ENCODE measurements at regions not wholly inside any gene's neighbourhood (a gene's known extent, or its start where the extent isn't known, plus 50 kb on each side); places are given as distances from the start of the nearest gene placed in this dataset.

DNA sequence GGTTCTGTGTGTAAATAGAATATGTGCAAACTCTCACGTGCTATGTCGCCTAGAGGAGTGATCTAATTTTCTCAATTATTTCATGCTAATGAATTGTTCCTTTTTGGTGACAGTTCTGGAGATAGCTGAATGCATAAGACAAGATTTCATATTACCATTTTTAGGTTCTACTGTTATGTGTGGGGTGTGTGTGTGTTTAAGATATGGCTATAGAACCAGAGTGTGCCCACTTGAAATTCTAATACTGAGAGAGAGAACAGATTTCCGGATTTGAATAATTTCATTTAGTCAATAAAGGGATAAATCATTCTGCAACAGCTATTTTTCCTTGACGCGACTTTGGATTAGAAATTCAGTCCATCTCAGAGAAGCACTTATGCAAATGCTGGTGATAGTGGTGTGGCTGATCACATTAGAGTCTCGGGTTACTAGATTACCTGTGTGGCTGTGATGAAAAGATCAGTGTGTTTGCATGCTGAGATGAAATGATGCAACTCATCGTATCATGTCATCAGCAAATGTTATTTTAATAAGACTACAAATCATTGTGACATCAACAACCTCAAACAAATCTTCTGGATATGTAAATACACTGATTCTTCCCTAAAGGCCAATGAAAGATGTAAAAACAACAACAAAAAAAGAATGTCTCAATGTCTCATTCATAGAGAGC, 415.9 kb downstream of the EPHA4 start:
- H3K36me3 ChIP-seq = no peaks in the 10 kb centered on the region
- no peaks in the 10 kb centered on the region for H3K9me3 ChIP-seq
- DNase-seq (ENCODE audit: low spot score in 2 of 2) = no peak
- TF ChIP-seq, protein P1, sequence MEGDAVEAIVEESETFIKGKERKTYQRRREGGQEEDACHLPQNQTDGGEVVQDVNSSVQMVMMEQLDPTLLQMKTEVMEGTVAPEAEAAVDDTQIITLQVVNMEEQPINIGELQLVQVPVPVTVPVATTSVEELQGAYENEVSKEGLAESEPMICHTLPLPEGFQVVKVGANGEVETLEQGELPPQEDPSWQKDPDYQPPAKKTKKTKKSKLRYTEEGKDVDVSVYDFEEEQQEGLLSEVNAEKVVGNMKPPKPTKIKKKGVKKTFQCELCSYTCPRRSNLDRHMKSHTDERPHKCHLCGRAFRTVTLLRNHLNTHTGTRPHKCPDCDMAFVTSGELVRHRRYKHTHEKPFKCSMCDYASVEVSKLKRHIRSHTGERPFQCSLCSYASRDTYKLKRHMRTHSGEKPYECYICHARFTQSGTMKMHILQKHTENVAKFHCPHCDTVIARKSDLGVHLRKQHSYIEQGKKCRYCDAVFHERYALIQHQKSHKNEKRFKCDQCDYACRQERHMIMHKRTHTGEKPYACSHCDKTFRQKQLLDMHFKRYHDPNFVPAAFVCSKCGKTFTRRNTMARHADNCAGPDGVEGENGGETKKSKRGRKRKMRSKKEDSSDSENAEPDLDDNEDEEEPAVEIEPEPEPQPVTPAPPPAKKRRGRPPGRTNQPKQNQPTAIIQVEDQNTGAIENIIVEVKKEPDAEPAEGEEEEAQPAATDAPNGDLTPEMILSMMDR (IDR thresholded peaks at IDR 0.05) = no peak
- TF ChIP-seq POLR2A (IDR thresholded peaks at IDR 0.05) (no peak), POLR2AphosphoS5 (IDR thresholded peaks at IDR 0.05) (no peak)
- no peaks in the 10 kb centered on the region for H3K27me3 ChIP-seq
- H3K4me1 ChIP-seq = no peaks in the 10 kb centered on the region
- intact Hi-C loops (cut with DNase I; ENCODE audit: low total_unique reads) = loop anchor here (5.0 kb wide), 1 partner anchor 534 kb away; no protein-coding TSS in a partner anchor
- H3K27ac ChIP-seq = no peak overlapping the region
- H3K4me3 ChIP-seq = no peak overlapping the region

DNA sequence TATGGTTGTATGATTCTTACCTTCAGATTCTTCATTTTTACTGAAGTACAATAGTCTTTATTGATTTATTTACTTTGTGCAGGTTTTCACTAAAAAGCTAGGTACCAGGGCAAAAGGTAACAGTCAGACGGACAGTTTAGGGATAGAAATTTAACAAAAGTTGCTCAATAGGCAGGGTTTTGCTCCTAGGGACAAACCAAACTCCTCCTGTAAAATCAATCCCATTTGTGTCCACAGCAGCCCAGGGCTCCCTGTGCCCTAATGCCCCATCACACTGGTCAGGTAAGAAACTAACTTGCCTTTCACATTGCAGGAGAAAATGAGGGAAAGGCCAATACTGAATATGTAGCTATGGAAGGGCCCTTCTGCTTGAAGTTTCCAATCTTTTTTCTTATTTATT, 410.9 kb downstream of the EPHA4 start:
- H3K36me3 ChIP-seq = no peaks in the 10 kb centered on the region

DNA sequence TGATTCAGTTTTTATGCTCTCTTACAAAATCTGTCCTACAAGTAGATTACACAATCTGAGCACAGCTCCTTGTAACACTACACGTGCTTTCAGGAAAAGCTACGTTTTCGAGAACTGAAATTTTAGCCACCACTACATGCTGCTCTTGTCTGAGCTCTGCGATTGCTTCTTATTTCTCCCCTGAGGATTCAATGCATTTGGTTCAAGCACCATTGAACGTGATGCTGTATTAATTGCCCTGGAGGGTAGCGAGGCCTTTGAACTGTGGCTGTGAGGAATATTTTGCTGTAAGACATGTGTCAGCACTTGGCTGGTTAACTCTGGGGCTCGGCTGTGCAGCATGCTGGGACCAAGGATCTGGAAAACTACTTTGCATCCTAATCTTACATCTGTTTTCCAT, 405.8 kb downstream of the EPHA4 start:
- Histone ChIP-seq H3K36me3 (no peaks in the 10 kb centered on the region), H3K27ac (no peak overlapping the region), H3K4me1 (no peaks in the 10 kb centered on the region), H3K27me3 (no peaks in the 10 kb centered on the region), H3K4me3 (no peak overlapping the region), H3K9me3 (no peaks in the 10 kb centered on the region)
- intact Hi-C loops (cut with DNase I; ENCODE audit: low total_unique reads) = no loop called here
- DNase-seq (ENCODE audit: low spot score in 2 of 2) = no peak
- TF ChIP-seq POLR2A (IDR thresholded peaks at IDR 0.05) (no peak), POLR2AphosphoS5 (IDR thresholded peaks at IDR 0.05) (no peak)
- TF ChIP-seq, protein P1 (IDR thresholded peaks at IDR 0.05) = no peak

More for the DNA sequence above, 410.9 kb downstream of the EPHA4 start:
- intact Hi-C loops (cut with DNase I; ENCODE audit: low total_unique reads) = no loop called here
- no peak for DNase-seq (ENCODE audit: low spot score in 2 of 2)
- Histone ChIP-seq H3K27me3 (no peaks in the 10 kb centered on the region), H3K27ac (no peak overlapping the region), H3K9me3 (no peaks in the 10 kb centered on the region), H3K4me3 (no peak overlapping the region), H3K4me1 (no peaks in the 10 kb centered on the region)
- TF ChIP-seq POLR2A (IDR thresholded peaks at IDR 0.05) (no peak), POLR2AphosphoS5 (IDR thresholded peaks at IDR 0.05) (no peak)
- TF ChIP-seq, protein P1 (IDR thresholded peaks at IDR 0.05) = no peak

DNA sequence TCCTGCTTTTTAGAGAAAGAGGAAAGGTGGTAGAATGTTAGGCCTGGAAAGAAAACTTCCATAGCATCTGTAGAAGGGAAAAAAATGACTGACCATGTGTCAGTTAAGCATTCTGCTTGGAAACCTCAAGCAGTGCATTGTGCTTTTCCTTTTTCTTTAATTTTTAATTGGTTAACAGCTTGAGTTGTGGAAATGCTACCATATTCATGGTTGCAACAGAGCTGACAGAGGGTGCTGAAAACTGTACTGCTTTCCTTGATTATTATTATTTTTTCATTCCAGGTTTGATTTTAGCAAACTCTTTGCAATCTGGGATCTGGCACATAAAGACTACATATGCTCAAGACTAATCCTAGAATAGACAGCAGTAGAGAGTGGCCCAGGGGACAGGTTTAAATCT, 404.5 kb downstream of the EPHA4 start:
- Histone ChIP-seq H3K27ac (no peak overlapping the region), H3K27me3 (no peaks in the 10 kb centered on the region), H3K4me1 (no peaks in the 10 kb centered on the region), H3K4me3 (no peak overlapping the region), H3K9me3 (no peaks in the 10 kb centered on the region), H3K36me3 (no peaks in the 10 kb centered on the region)
- TF ChIP-seq POLR2AphosphoS5 (IDR thresholded peaks at IDR 0.05) = no peak
- no peak for TF ChIP-seq POLR2A (IDR thresholded peaks at IDR 0.05)
- TF ChIP-seq, protein P1 (IDR thresholded peaks at IDR 0.05) = no peak
- intact Hi-C loops (cut with DNase I; ENCODE audit: low total_unique reads) = no loop called here
- DNase-seq (ENCODE audit: low spot score in 2 of 2) = no peak

DNA sequence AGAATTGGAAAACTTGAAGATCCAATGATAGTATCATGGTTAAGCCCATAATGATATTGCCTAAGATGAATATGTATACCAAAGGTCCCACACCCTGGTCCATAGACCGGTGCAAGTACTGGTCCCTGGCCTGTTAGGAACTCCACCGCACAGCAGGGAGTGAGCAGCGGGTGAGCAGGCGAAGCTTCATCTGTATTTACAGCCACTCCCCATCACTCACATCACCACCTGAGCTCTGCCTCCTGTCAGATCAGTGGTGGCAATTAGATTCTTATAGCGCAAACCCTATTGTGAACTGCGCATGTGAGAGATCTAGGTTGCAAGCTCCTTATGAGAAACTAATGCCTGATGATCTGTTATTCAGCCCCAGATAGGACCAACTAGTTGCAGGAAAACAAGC, 402.4 kb downstream of the EPHA4 start:
- H3K9me3 ChIP-seq = no peaks in the 10 kb centered on the region
- intact Hi-C loops (cut with DNase I; ENCODE audit: low total_unique reads) = no loop called here
- TF ChIP-seq, protein P1 (IDR thresholded peaks at IDR 0.05) = no peak
- TF ChIP-seq POLR2A (IDR thresholded peaks at IDR 0.05) (no peak), POLR2AphosphoS5 (IDR thresholded peaks at IDR 0.05) (no peak)
- no peaks in the 10 kb centered on the region for H3K4me1 ChIP-seq
- H3K36me3 ChIP-seq = no peaks in the 10 kb centered on the region
- H3K27me3 ChIP-seq = no peaks in the 10 kb centered on the region
- H3K4me3 ChIP-seq = no peak overlapping the region
- no peak for DNase-seq (ENCODE audit: low spot score in 2 of 2)
- H3K27ac ChIP-seq = no peak overlapping the region

Data from breast epithelium (tissue), 4 donors.